Renal pelvis (tissue), 1 donor: ENCODE measurements at regions not wholly inside any gene's neighbourhood (a gene's known extent, or its start where the extent isn't known, plus 50 kb on each side); places are given as distances from the start of the nearest gene placed in this dataset.
"Not testable (repeated sequence)": the region's sequence is repeated elsewhere in the genome, so short reads cannot be mapped to it uniquely, and the experiment has no call there.

Experiments used
- DNase-seq: peaks from one replicate; pipeline ENCODE4 v3.0.0-alpha.2; 2013

DNA sequence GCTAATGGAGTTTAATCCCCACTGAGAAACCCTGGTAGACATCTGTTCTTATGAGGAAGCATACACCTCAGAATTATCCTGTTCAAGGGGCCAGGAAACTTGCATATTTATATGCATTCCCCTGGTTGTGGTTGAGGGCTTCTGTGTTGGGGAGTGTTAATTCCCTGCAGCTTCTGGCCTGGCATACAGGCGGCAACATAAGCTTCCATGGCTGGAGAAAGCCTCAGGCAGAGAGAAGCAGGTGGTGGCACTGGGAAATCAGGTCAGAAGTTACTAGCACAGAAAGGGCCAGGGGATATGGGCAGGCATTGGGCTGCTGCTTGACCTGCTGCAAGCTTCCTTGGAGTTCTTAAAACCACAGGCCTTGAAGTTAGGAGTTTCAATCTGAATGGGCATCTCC is 166.1 kb upstream of the SEMA6A start:
- no peak for DNase-seq

- no peak for DNase-seq
Measured at GRCh38 chr5:116739571-116739970, 164.9 kb upstream of the SEMA6A start.

DNA sequence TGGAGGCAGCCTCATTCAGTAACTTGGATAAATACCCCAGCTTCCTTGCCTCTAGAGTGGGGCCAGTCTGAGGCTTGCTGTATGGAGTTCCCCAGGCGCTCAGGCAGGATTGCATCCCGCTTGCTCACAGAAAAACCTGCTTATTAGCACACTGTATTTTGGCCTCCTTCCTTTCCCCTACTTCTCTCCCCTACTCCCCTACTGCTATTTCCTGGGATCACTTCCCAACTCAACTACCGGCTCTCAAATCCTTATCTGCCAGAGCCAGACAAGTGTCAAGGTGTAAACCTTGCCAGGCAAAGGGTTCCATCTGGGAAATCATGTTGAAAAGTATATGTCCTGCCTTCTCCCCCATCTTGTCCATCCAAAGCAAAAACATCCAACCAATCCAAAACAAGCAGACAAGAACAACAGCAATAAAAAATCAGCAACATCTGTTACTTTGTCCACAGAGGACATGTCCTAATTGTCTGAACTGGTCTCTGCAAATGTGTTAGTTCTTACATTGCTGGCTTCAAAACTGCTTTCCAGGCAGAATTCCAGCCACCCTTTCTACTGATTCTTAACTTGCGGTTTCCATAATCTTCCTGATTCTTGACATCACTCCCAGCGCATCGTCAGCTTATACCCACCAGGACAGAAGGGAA is 164.1 kb upstream of the SEMA6A start:
- DNase-seq, result no peak

DNA sequence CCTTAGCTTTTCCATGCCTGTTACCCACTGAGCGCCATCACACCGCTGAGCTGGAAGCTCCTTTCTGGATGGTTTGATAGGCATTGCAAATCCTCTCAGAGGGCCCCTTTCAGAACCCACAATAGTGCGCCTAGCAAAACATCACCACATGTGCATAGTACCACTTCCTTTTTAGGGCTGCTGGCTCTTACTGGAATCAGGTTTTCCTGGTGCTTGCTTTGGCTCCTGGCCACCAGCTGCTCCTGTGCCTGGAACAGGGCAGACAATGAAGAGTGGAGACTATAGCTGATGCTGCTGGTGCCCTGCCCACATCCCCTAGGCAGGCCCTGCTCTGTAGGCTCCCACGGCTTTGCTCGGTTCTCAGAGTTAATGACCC is 163.6 kb upstream of the SEMA6A start:
- DNase-seq, result no peak

DNA sequence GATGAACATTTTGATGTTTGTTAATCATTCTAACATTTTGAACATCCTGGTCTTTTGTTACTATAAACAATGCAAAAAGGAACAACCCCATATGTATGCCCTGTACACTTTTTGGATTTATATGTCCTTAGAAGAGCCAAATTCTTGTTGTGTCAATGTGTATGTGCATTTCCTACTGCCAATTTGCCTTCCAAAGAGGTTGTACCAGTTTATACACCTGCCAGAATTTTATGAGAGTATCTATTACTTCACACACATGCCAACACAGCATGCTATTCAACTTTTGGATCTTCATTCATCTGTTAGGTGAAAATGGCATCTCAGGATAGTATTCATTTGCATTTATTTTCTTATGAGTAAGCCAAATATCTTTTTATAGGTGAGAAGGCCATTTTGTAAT is 162.0 kb upstream of the SEMA6A start:
- no peak for DNase-seq

DNA sequence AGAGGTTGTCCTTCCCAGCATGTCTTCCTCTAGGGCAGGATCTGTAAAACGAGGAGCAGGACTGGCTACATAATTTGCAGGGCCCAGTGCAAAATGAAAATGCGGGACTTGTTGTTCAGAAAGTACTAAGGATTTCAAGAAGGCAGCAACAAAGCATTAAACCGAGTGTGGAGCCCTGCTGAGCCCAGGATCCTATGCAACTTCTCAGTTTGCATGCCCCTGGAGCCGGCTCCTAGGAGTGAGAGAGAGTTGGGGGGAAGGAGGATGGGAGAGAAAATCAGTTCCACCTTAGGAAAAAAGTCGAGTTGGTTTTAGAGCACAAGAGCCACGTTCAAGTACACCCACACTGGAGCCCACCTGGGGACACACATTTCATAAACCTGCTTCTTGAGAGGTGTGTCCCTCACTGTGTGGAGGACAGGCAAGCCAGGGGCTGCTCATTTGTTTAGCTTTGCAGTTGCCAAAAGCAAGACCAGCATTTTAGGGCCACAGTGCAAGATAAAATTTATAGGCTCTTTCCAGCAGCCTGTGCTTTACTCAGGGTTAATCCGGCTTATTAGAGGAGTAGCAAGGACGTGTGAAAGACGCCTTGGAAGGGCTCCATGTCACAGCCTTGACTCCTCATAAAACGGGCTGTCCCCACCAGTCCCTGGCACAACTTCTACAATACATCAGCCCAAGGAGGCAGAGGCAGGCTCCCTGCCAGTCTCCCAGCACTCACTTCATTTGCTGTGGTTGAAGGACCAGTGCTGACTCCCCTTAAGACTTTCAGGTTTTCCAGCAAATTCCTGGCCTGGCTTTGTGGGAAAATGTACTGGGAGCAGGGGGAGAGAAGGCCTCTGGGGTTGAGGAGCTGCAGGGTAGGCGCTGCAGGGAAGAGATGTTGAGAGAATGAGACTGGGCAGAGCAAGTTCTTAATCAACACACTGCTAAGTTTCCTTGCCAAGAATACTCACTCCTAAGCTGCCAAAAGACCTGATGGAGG is 159.7 kb upstream of the SEMA6A start:
- no peak for DNase-seq

- DNase-seq, result no peak
Measured at GRCh38 chr5:116732591-116732990, 158.0 kb upstream of the SEMA6A start.

- DNase-seq, result no peak
Measured at GRCh38 chr5:116731432-116731831, 156.8 kb upstream of the SEMA6A start.

- no peak for DNase-seq
Measured at GRCh38 chr5:116730706-116731105, 156.1 kb upstream of the SEMA6A start.

DNA sequence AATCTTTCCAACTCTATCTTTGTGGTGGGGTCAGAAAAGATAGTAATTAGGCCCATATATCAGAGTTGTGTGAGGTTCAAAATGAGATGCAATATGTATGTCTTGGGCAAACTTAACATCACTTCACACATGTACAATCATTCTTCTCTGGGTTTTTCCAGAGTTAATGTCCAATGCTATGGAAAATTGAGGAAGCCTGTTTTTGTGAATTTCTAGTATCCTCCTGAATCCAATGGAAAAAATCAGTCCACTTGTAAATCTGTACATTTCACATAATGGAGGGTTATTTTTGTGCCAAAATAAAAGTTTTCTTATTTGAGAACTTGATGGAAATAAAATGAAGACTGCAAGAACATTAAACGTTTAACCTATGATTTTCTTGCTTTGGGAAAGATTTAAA is 155.6 kb upstream of the SEMA6A start:
- DNase-seq, result no peak

- DNase-seq, result no peak
Measured at GRCh38 chr5:116727248-116727647, 152.6 kb upstream of the SEMA6A start.

DNA sequence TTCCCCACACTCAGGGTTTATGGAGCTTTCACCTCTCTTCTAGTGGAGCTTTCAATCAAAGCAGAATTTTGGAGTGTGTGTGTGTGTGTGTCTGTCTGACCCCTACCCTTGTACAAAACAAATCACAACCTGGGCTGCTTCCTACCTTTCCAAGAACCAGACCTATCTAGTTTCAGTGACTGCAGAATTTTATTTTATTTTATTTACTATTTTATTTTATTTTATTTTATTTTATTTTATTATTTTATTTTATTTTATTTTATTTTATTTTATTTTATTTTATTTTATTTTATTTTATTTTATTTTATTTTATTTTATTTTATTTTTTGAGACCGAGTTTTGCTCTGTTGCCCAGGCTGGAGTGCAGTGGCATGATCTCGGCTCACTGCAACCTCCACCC is 151.6 kb upstream of the SEMA6A start:
- DNase-seq, result not testable (repeated sequence)

- DNase-seq, result no peak
Measured at GRCh38 chr5:116724971-116725370, 150.3 kb upstream of the SEMA6A start.

- no peak for DNase-seq
Measured at GRCh38 chr5:116722651-116723050, 148.0 kb upstream of the SEMA6A start.

- DNase-seq, result no peak
Measured at GRCh38 chr5:116719106-116719505, 144.5 kb upstream of the SEMA6A start.

- DNase-seq, result no peak
Measured at GRCh38 chr5:116718317-116718716, 143.7 kb upstream of the SEMA6A start.

DNA sequence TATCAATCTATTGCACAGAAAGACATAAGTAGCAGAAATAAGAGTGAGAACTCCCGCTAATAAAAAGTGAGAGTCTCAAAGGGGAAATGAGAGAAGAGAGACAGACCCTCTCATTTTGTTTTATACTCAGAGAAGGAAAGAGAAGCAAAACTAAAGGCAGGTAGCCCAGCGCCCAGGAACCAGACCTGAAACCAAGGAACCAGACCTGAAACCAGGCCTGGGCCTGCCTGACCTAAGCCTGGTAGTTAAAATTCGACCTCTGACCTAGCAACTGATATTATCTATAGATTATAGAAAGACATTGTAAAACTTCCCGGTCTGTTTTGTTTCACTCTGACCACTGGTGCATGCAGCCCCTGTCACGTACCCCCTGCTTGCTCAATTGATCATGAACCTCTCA is 134.5 kb upstream of the SEMA6A start:
- no peak for DNase-seq

GRCh38 chr5:116705121-116705519 is 130.5 kb upstream of the SEMA6A start:
- DNase-seq, result not testable (repeated sequence)

GRCh38 chr5:116703941-116704340 is 129.3 kb upstream of the SEMA6A start:
- no peak for DNase-seq

GRCh38 chr5:116703328-116703727 is 128.7 kb upstream of the SEMA6A start:
- DNase-seq, result no peak

- DNase-seq, result no peak
Measured at GRCh38 chr5:116702776-116703175, 128.2 kb upstream of the SEMA6A start.

- DNase-seq, result no peak
Measured at GRCh38 chr5:116699332-116699731, 124.7 kb upstream of the SEMA6A start.

- DNase-seq, result no peak
Measured at GRCh38 chr5:116696366-116696765, 121.7 kb upstream of the SEMA6A start.
